RWPE2 (cell line): ENCODE measurements at regions not wholly inside any gene's neighbourhood (a gene's known extent, or its start where the extent isn't known, plus 50 kb on each side); places are given as distances from the start of the nearest gene placed in this dataset.

Experiments used
- ATAC-seq: fragments of 200-7000 bp; cut with Tn5 transposase; 3 replicates; pipeline ENCODE4 v1.9.1; 2021; ENCODE audit warnings: low read depth
- DNase-seq: peaks from one replicate; pipeline ENCODE4 v3.0.0-alpha.2; 2020; ENCODE audit warnings: low spot score
- H3K27ac ChIP-seq: fragments of 450-650 bp; 2 replicates; pipeline ENCODE4 v1.5.1; 2017; ENCODE audit warnings: mild to moderate bottlenecking; ENCODE audit not compliant: poor library complexity, severe bottlenecking
- H3K27me3 ChIP-seq: fragments of 250-450 bp; sonication (Bioruptor Pico); 2 replicates; pipeline ENCODE4 v1.5.1; 2021; ENCODE audit warnings: mild to moderate bottlenecking, moderate library complexity; ENCODE audit not compliant: insufficient read depth, poor library complexity, severe bottlenecking
- H3K36me3 ChIP-seq: fragments of 250-450 bp; sonication (Bioruptor Pico); 2 replicates; pipeline ENCODE4 v1.5.1; 2020; ENCODE audit warnings: low read depth, mild to moderate bottlenecking, moderate library complexity
- H3K4me1 ChIP-seq: fragments of 250-450 bp; sonication (Bioruptor Pico); 2 replicates; pipeline ENCODE4 v1.5.1; 2021; ENCODE audit warnings: mild to moderate bottlenecking, moderate library complexity; ENCODE audit not compliant: insufficient read depth, poor library complexity, severe bottlenecking
- H3K4me3 ChIP-seq: fragments of 250-450 bp; sonication (Bioruptor Pico); 2 replicates; pipeline ENCODE4 v1.5.1; 2021; ENCODE audit warnings: mild to moderate bottlenecking, moderate library complexity; ENCODE audit not compliant: severe bottlenecking
- H3K9me3 ChIP-seq: fragments of 250-450 bp; sonication (Bioruptor Pico); 2 replicates; pipeline ENCODE4 v1.5.1; 2021; ENCODE audit warnings: mild to moderate bottlenecking, moderate library complexity; ENCODE audit not compliant: severe bottlenecking
- TF ChIP-seq, protein P1 (sequence below): fragments of 450-650 bp; IDR thresholded peaks from one replicate; pipeline ENCODE4 v1.5.1; 2017; ENCODE audit warnings: mild to moderate bottlenecking, moderate library complexity; ENCODE audit not compliant: poor library complexity, severe bottlenecking

- Histone ChIP-seq H3K36me3 (no peaks in the 10 kb centered on the region), H3K9me3 (no peaks in the 10 kb centered on the region), H3K4me3 (no peak overlapping the region), H3K4me1 (no peaks in the 10 kb centered on the region), H3K27ac (no peak overlapping the region), H3K27me3 (no peaks in the 10 kb centered on the region)
- TF ChIP-seq, protein P1, sequence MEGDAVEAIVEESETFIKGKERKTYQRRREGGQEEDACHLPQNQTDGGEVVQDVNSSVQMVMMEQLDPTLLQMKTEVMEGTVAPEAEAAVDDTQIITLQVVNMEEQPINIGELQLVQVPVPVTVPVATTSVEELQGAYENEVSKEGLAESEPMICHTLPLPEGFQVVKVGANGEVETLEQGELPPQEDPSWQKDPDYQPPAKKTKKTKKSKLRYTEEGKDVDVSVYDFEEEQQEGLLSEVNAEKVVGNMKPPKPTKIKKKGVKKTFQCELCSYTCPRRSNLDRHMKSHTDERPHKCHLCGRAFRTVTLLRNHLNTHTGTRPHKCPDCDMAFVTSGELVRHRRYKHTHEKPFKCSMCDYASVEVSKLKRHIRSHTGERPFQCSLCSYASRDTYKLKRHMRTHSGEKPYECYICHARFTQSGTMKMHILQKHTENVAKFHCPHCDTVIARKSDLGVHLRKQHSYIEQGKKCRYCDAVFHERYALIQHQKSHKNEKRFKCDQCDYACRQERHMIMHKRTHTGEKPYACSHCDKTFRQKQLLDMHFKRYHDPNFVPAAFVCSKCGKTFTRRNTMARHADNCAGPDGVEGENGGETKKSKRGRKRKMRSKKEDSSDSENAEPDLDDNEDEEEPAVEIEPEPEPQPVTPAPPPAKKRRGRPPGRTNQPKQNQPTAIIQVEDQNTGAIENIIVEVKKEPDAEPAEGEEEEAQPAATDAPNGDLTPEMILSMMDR = no peak
- ATAC-seq (no peak), DNase-seq (no peak)
Measured at GRCh38 chr7:110595694-110596093, 495.2 kb upstream of the LRRN3 start.

DNA sequence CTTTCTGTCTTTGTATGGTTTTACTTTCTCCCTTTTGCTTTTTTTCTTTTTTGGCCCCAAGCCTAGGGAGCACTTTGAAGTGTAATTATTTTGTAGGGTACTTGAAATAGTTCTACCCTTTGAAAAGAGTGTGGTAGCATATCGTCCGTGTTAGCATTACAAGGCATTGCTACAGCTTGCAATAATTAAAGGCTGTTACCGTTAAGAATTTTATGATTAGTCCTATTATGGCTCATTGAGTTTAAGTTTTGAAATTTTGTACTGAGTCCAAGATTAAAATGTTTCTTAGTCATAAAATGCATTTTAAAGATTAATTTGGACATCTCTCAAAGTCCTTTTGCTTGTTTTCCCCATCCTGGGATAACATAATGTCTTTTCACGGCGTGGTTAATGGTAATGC, 490.0 kb upstream of the LRRN3 start:
- H3K36me3 ChIP-seq = no peaks in the 10 kb centered on the region
- H3K4me1 ChIP-seq = no peaks in the 10 kb centered on the region
- DNase-seq = no peak
- H3K27me3 ChIP-seq = no peaks in the 10 kb centered on the region
- no peak overlapping the region for H3K27ac ChIP-seq
- no peak overlapping the region for H3K4me3 ChIP-seq
- ATAC-seq = no peak
- no peaks in the 10 kb centered on the region for H3K9me3 ChIP-seq
- TF ChIP-seq, protein P1 = no peak

GRCh38 chr7:110601710-110602109, 489.2 kb upstream of the LRRN3 start:
- H3K4me3 ChIP-seq = no peak overlapping the region
- no peak overlapping the region for H3K27ac ChIP-seq
- H3K27me3 ChIP-seq = no peaks in the 10 kb centered on the region
- no peak for ATAC-seq
- no peaks in the 10 kb centered on the region for H3K9me3 ChIP-seq
- no peaks in the 10 kb centered on the region for H3K36me3 ChIP-seq
- DNase-seq = no peak
- TF ChIP-seq, protein P1 = no peak
- H3K4me1 ChIP-seq = no peaks in the 10 kb centered on the region

DNA sequence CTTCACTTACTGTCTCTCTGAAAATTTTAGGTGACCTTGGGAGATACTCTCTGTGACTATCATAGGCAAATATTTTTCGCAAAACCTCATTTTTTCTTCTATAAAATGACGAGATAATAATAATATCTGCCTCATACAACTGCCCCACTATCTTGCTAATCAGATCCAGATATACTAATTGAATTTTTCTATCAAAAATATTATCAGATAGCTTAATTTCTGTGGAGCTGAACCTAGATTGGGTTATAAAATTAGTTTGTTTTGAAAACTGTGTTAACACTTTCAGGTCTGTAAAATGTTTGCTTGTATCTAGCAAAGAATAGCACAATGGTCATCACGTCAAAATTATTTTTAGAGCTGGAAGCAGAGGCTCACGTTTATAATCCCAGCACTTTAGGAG, 486.7 kb upstream of the LRRN3 start:
- Histone ChIP-seq H3K27me3 (no peaks in the 10 kb centered on the region), H3K4me3 (no peak overlapping the region), H3K36me3 (no peaks in the 10 kb centered on the region), H3K4me1 (no peaks in the 10 kb centered on the region), H3K27ac (no peak overlapping the region), H3K9me3 (no peaks in the 10 kb centered on the region)
- ATAC-seq (no peak), DNase-seq (no peak)
- TF ChIP-seq, protein P1 = no peak

DNA sequence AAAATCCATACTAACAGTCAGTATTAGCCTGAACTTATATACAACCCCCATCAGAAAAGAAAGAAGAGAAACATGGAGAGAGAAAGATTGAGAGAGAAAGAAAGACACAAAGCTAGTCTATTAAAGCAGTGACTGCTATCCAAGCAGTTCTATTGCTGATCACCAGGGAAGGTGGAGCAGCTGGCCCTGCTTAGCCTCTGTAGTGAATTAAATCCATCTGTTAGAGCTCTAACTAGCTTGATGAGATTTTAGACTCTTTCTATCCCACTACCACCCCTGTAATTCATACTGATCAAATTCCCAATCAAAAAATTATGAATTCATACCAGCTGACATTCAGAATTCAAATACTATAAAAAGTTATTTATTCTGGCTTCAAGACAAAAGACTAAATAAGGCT, 486.0 kb upstream of the LRRN3 start:
- Histone ChIP-seq H3K36me3 (no peaks in the 10 kb centered on the region), H3K4me1 (no peaks in the 10 kb centered on the region), H3K4me3 (no peak overlapping the region), H3K9me3 (no peaks in the 10 kb centered on the region), H3K27ac (no peak overlapping the region), H3K27me3 (no peaks in the 10 kb centered on the region)
- TF ChIP-seq, protein P1 = no peak
- DNase-seq = no peak
- no peak for ATAC-seq
